ENCODE measurements at regions not wholly inside any gene's neighbourhood (a gene's known extent, or its start where the extent isn't known, plus 50 kb on each side); places are given as distances from the start of the nearest gene placed in this dataset.

GRCh38 chr3:40864146-40864782, 335.0 kb upstream of the CTNNB1 start:
- H3K4me1 Mint-ChIP-seq: no peaks in the 10 kb centered on the region
- H3K9me3 Mint-ChIP-seq: peaks cover 0 to 5% (median 0%) of the 10 kb centered on the region in 9 donors
- no peak overlapping the region for H3K27ac Mint-ChIP-seq
- ATAC-seq (no peak), DNase-seq (no peak)
- H3K4me3 Mint-ChIP-seq: peak overlapping the region in 1 of 10 donors; percentile 40
- POLR2A ChIA-PET: interaction anchor here (0.6 kb wide), 1 partner anchor 504 kb away, joined by 3 read pairs; no protein-coding TSS in a partner anchor
- H3K36me3 Mint-ChIP-seq: no peaks in the 10 kb centered on the region
- H3K27me3 Mint-ChIP-seq: peaks cover 4 to 21% (median 15%) of the 10 kb centered on the region in 5 donors

GRCh38 chr3:40864915-40865314, 334.4 kb upstream of the CTNNB1 start:
- Mint-ChIP-seq H3K9me3 (peaks cover 0 to 5% (median 0%) of the 10 kb centered on the region in 9 donors), H3K27me3 (peaks cover 6 to 21% (median 16%) of the 10 kb centered on the region in 5 donors), H3K27ac (no peak overlapping the region), H3K36me3 (no peaks in the 10 kb centered on the region), H3K4me1 (no peaks in the 10 kb centered on the region), H3K4me3 (no peak overlapping the region)
- DNase-seq: no peak
- ATAC-seq: no peak
- POLR2A ChIA-PET: interaction anchor here (0.6 kb wide), 1 partner anchor 503 kb away, joined by 3 read pairs; no protein-coding TSS in a partner anchor

- POLR2A ChIA-PET: no interaction called here
- no peaks in the 10 kb centered on the region for H3K4me1 Mint-ChIP-seq
- ATAC-seq: no peak
- no peak overlapping the region for H3K4me3 Mint-ChIP-seq
- DNase-seq: no peak
- no peak overlapping the region for H3K27ac Mint-ChIP-seq
- peaks cover 0 to 5% (median 0%) of the 10 kb centered on the region in 9 donors for H3K9me3 Mint-ChIP-seq
- no peaks in the 10 kb centered on the region for H3K36me3 Mint-ChIP-seq
- H3K27me3 Mint-ChIP-seq: peaks cover 6 to 23% (median 19%) of the 10 kb centered on the region in 5 donors
Observed at GRCh38 chr3:40867797-40868196, 331.5 kb upstream of the CTNNB1 start.

GRCh38 chr3:40869013-40869412, 330.3 kb upstream of the CTNNB1 start:
- POLR2A ChIA-PET: no interaction called here
- no peaks in the 10 kb centered on the region for H3K4me1 Mint-ChIP-seq
- H3K4me3 Mint-ChIP-seq: no peak overlapping the region
- H3K9me3 Mint-ChIP-seq: peaks cover 0 to 5% (median 0%) of the 10 kb centered on the region in 9 donors
- no peak overlapping the region for H3K27ac Mint-ChIP-seq
- ATAC-seq: no peak
- DNase-seq: no peak
- peaks cover 3 to 16% (median 7%) of the 10 kb centered on the region in 5 donors for H3K27me3 Mint-ChIP-seq
- no peaks in the 10 kb centered on the region for H3K36me3 Mint-ChIP-seq

GRCh38 chr3:40869939-40870338, 329.4 kb upstream of the CTNNB1 start:
- Mint-ChIP-seq H3K9me3 (peaks cover 0 to 5% (median 0%) of the 10 kb centered on the region in 9 donors), H3K27ac (no peak overlapping the region), H3K4me1 (no peaks in the 10 kb centered on the region), H3K36me3 (no peaks in the 10 kb centered on the region), H3K4me3 (no peak overlapping the region), H3K27me3 (peaks cover 0 to 12% (median 3%) of the 10 kb centered on the region in 5 donors)
- ATAC-seq: no peak
- POLR2A ChIA-PET: no interaction called here
- no peak for DNase-seq

- H3K4me1 Mint-ChIP-seq: no peaks in the 10 kb centered on the region
- POLR2A ChIA-PET: no interaction called here
- no peak for ATAC-seq
- peaks cover 0 to 2% (median 0%) of the 10 kb centered on the region in 9 donors for H3K9me3 Mint-ChIP-seq
- H3K4me3 Mint-ChIP-seq: no peak overlapping the region
- DNase-seq: no peak
- H3K27me3 Mint-ChIP-seq: peaks cover 0 to 8% (median 3%) of the 10 kb centered on the region in 5 donors
- no peaks in the 10 kb centered on the region for H3K36me3 Mint-ChIP-seq
- H3K27ac Mint-ChIP-seq: no peak overlapping the region
Observed at GRCh38 chr3:40871394-40871793, 327.9 kb upstream of the CTNNB1 start.

GRCh38 chr3:40872258-40872920, 326.9 kb upstream of the CTNNB1 start:
- DNase-seq (no peak), ATAC-seq (no peak)
- no peaks in the 10 kb centered on the region for H3K4me1 Mint-ChIP-seq
- H3K27me3 Mint-ChIP-seq: peaks cover 0 to 13% (median 3%) of the 10 kb centered on the region in 5 donors
- H3K36me3 Mint-ChIP-seq: no peaks in the 10 kb centered on the region
- peaks cover 0 to 2% (median 0%) of the 10 kb centered on the region in 9 donors for H3K9me3 Mint-ChIP-seq
- POLR2A ChIA-PET: no interaction called here
- no peak overlapping the region for H3K4me3 Mint-ChIP-seq
- H3K27ac Mint-ChIP-seq: no peak overlapping the region

- no peak overlapping the region for H3K27ac Mint-ChIP-seq
- no peak overlapping the region for H3K4me3 Mint-ChIP-seq
- POLR2A ChIA-PET: no interaction called here
- peaks cover 0 to 2% (median 0%) of the 10 kb centered on the region in 9 donors for H3K9me3 Mint-ChIP-seq
- H3K36me3 Mint-ChIP-seq: no peaks in the 10 kb centered on the region
- DNase-seq: no peak
- peaks cover 0 to 13% (median 3%) of the 10 kb centered on the region in 5 donors for H3K27me3 Mint-ChIP-seq
- no peak for ATAC-seq
- H3K4me1 Mint-ChIP-seq: no peaks in the 10 kb centered on the region
Observed at GRCh38 chr3:40873476-40873875, 325.8 kb upstream of the CTNNB1 start.

- H3K27me3 Mint-ChIP-seq: peaks cover 0 to 17% (median 5%) of the 10 kb centered on the region in 5 donors
- H3K4me3 Mint-ChIP-seq: no peak overlapping the region
- no peak for DNase-seq
- H3K27ac Mint-ChIP-seq: no peak overlapping the region
- H3K9me3 Mint-ChIP-seq: peaks cover 0 to 2% (median 0%) of the 10 kb centered on the region in 9 donors
- no peak for ATAC-seq
- POLR2A ChIA-PET: no interaction called here
- H3K36me3 Mint-ChIP-seq: no peaks in the 10 kb centered on the region
- no peaks in the 10 kb centered on the region for H3K4me1 Mint-ChIP-seq
Observed at GRCh38 chr3:40873934-40874699, 325.2 kb upstream of the CTNNB1 start.

GRCh38 chr3:40875581-40875980, 323.7 kb upstream of the CTNNB1 start:
- Mint-ChIP-seq H3K9me3 (no peaks in the 10 kb centered on the region), H3K27me3 (peaks cover 0 to 14% (median 1%) of the 10 kb centered on the region in 5 donors), H3K4me1 (no peaks in the 10 kb centered on the region), H3K36me3 (no peaks in the 10 kb centered on the region), H3K27ac (no peak overlapping the region), H3K4me3 (no peak overlapping the region)
- no peak for DNase-seq
- no peak for ATAC-seq
- POLR2A ChIA-PET: no interaction called here

GRCh38 chr3:40876009-40876408, 323.3 kb upstream of the CTNNB1 start:
- POLR2A ChIA-PET: no interaction called here
- ATAC-seq (no peak), DNase-seq (no peak)
- Mint-ChIP-seq H3K4me3 (no peak overlapping the region), H3K9me3 (peaks cover 0 to 1% (median 0%) of the 10 kb centered on the region in 9 donors), H3K27me3 (peaks cover 0 to 10% (median 1%) of the 10 kb centered on the region in 5 donors), H3K4me1 (no peaks in the 10 kb centered on the region), H3K36me3 (no peaks in the 10 kb centered on the region), H3K27ac (no peak overlapping the region)

- Mint-ChIP-seq H3K4me3 (no peak overlapping the region), H3K4me1 (no peaks in the 10 kb centered on the region), H3K9me3 (peaks cover 0 to 1% (median 0%) of the 10 kb centered on the region in 9 donors), H3K36me3 (no peaks in the 10 kb centered on the region), H3K27ac (no peak overlapping the region), H3K27me3 (peaks cover 0 to 10% (median 1%) of the 10 kb centered on the region in 5 donors)
- ATAC-seq: no peak
- no peak for DNase-seq
- POLR2A ChIA-PET: no interaction called here
Observed at GRCh38 chr3:40876496-40876895, 322.8 kb upstream of the CTNNB1 start.
